SK-N-SH treated with all-trans-retinoic acid at 6 μM for 48 hours (cell line): ENCODE measurements at regions not wholly inside any gene's neighbourhood (a gene's known extent, or its start where the extent isn't known, plus 50 kb on each side); places are given as distances from the start of the nearest gene placed in this dataset.

Source experiments
- ATAC-seq: fragments of 200-7000 bp; cut with Tn5 transposase; 3 replicates; pipeline ENCODE4 v1.9.1; 2020; ENCODE audit warnings: mild to moderate bottlenecking, moderate library complexity
- ARNTL ChIP-seq: fragments of 450-650 bp; formaldehyde crosslinking; IDR thresholded peaks from 2 replicates; pipeline ENCODE4 v1.5.0; 2020; ENCODE audit warnings: low read depth, mild to moderate bottlenecking, moderate library complexity, borderline replicate concordance
- BACH2 ChIP-seq: fragments of 250-450 bp; sonication (Bioruptor Pico); IDR thresholded peaks from 2 replicates; pipeline ENCODE4 v1.9.0; 2021; ENCODE audit warnings: mild to moderate bottlenecking, borderline replicate concordance
- ESRRG ChIP-seq: fragments of 250-450 bp; sonication (Bioruptor Pico); IDR thresholded peaks from 2 replicates; pipeline ENCODE4 v1.6.1; 2021; ENCODE audit warnings: mild to moderate bottlenecking
- GLIS3 ChIP-seq: fragments of 250-450 bp; sonication (Bioruptor Pico); IDR thresholded peaks from 2 replicates; pipeline ENCODE4 v1.5.0; 2020; ENCODE audit warnings: mild to moderate bottlenecking, moderate library complexity
- ISL1 ChIP-seq: fragments of 250-450 bp; sonication (Bioruptor Pico); IDR thresholded peaks from 2 replicates; pipeline ENCODE4 v2.1.2; 2022; ENCODE audit warnings: mild to moderate bottlenecking, moderate library complexity
- OSR1 ChIP-seq: fragments of 250-450 bp; sonication (Bioruptor Pico); IDR thresholded peaks from 2 replicates; pipeline ENCODE4 v1.8.0; 2022; ENCODE audit warnings: moderate library complexity, mild to moderate bottlenecking, inconsistent platforms
- PPARA ChIP-seq: fragments of 250-450 bp; sonication (Bioruptor Pico); IDR thresholded peaks from 2 replicates; pipeline ENCODE4 v1.5.0; 2020; ENCODE audit warnings: mild to moderate bottlenecking, borderline replicate concordance
- RARB ChIP-seq: fragments of 250-450 bp; sonication (Bioruptor Pico); IDR thresholded peaks from 2 replicates; pipeline ENCODE4 v1.8.0; 2021; ENCODE audit warnings: mild to moderate bottlenecking, moderate library complexity
- SNAI2 ChIP-seq: fragments of 250-450 bp; sonication (Bioruptor Pico); IDR thresholded peaks from 2 replicates; pipeline ENCODE4 v1.5.0; 2020; ENCODE audit warnings: mild to moderate bottlenecking, moderate library complexity
- TCF4 ChIP-seq: fragments of 250-450 bp; sonication (Bioruptor Pico); IDR thresholded peaks from 2 replicates; pipeline ENCODE4 v1.8.0; 2021; ENCODE audit warnings: mild to moderate bottlenecking, moderate library complexity, borderline replicate concordance
- TOX ChIP-seq: fragments of 250-450 bp; sonication (Bioruptor Pico); IDR thresholded peaks from 2 replicates; pipeline ENCODE4 v1.8.0; 2021; ENCODE audit warnings: mild to moderate bottlenecking, moderate library complexity, borderline replicate concordance
- ZC3H10 ChIP-seq: fragments of 250-450 bp; sonication (Bioruptor Pico); IDR thresholded peaks from 2 replicates; pipeline ENCODE4 v1.5.1; 2021; ENCODE audit warnings: mild to moderate bottlenecking, moderate library complexity
- ZFP3 ChIP-seq: fragments of 250-450 bp; sonication (Bioruptor Pico); IDR thresholded peaks from 2 replicates; pipeline ENCODE4 v1.5.0; 2020; ENCODE audit warnings: mild to moderate bottlenecking, moderate library complexity
- ZFP30 ChIP-seq: fragments of 450-650 bp; formaldehyde crosslinking; IDR thresholded peaks from 2 replicates; pipeline ENCODE4 v1.5.0; 2022; ENCODE audit warnings: mild to moderate bottlenecking, moderate library complexity
- ZNF565 ChIP-seq: fragments of 450-650 bp; formaldehyde crosslinking; conservative IDR thresholded peaks from 2 replicates; pipeline ENCODE4 v1.5.0; 2020; ENCODE audit warnings: low read depth, mild to moderate bottlenecking, moderate library complexity
- ZNF70 ChIP-seq: fragments of 450-650 bp; formaldehyde crosslinking; IDR thresholded peaks from 2 replicates; pipeline ENCODE4 v1.5.0; 2020; ENCODE audit warnings: mild to moderate bottlenecking, moderate library complexity
- ZNF8 ChIP-seq: fragments of 450-650 bp; formaldehyde crosslinking; IDR thresholded peaks from 2 replicates; pipeline ENCODE4 v1.5.0; 2020; ENCODE audit warnings: mild to moderate bottlenecking, moderate library complexity
- TF ChIP-seq, protein P1 (sequence below): fragments of 250-450 bp; sonication (Bioruptor Pico); IDR thresholded peaks from 2 replicates; pipeline ENCODE4 v1.5.1; 2020; ENCODE audit warnings: low read depth, mild to moderate bottlenecking, moderate library complexity
- TF ChIP-seq, protein P2 (sequence below): fragments of 250-450 bp; sonication (Bioruptor Pico); IDR thresholded peaks from 2 replicates; pipeline ENCODE4 v1.8.0; 2021; ENCODE audit warnings: low read depth, mild to moderate bottlenecking, moderate library complexity, borderline replicate concordance
- TF ChIP-seq, protein P3 (sequence below): fragments of 250-450 bp; sonication (Bioruptor Pico); IDR thresholded peaks from 2 replicates; pipeline ENCODE4 v1.5.0; 2020; ENCODE audit warnings: mild to moderate bottlenecking, moderate library complexity

DNA sequence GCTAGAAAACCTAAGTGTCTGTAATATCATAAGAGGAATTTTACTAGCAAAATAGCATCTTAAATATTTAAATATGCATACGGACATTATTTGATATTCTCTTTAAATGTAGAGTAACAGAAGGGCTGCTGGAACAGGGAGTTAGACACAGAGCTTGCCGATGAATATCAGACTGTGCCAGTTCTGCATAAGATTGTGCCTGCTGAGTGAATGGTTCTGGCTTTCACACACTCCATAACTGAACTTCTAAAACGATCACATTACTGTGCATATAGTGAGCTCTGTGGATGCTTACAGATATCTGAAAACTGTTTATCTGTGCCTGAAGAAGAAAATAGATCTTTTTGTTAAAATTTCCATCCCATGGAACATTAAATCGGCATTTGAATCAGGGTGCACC, 867.4 kb upstream of the PCDH10 start:
- TF ChIP-seq ARNTL, result no peak
- no peak for TF ChIP-seq ISL1 (CRISPR knock-in tag)
- TF ChIP-seq ZNF70 (CRISPR knock-in tag), result no peak
- TF ChIP-seq, protein P1, sequence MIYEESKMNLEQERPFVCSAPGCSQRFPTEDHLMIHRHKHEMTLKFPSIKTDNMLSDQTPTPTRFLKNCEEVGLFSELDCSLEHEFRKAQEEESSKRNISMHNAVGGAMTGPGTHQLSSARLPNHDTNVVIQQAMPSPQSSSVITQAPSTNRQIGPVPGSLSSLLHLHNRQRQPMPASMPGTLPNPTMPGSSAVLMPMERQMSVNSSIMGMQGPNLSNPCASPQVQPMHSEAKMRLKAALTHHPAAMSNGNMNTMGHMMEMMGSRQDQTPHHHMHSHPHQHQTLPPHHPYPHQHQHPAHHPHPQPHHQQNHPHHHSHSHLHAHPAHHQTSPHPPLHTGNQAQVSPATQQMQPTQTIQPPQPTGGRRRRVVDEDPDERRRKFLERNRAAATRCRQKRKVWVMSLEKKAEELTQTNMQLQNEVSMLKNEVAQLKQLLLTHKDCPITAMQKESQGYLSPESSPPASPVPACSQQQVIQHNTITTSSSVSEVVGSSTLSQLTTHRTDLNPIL, result no peak
- TF ChIP-seq OSR1 (CRISPR knock-in tag), result no peak
- TF ChIP-seq TOX (CRISPR knock-in tag), result no peak
- no peak for TF ChIP-seq ZNF8 (CRISPR knock-in tag)
- ATAC-seq, result no peak

DNA sequence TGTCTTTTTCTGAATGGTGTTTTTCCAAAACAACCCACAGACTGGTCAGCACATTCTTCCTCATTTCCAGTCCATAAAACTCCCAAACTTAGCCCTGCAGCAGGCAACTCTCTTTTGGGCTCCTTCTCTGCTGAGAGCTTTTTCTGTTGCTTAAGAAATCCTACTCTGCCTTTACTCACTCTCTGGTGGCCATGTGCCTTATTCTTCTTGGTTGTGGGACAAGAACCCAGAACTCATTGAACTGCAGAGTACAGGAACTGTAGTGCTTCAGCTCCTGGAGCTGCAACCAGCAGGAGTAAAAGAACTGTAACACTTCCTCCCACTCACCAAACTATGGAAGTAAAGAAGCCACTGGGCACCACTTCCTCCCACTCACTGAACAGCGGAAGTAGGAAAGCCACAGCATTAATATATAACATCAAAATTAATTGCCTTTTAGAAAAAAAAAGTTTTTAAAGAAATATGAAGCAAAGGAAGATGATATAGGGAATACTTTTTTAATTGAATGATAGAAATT, 864.1 kb upstream of the PCDH10 start:
- no peak for ATAC-seq
- TF ChIP-seq BACH2 (CRISPR knock-in tag) (no peak), OSR1 (CRISPR knock-in tag) (no peak), RARB (no peak), PPARA (CRISPR knock-in tag) (no peak), ZFP3 (no peak), TCF4 (CRISPR knock-in tag) (no peak), SNAI2 (CRISPR knock-in tag) (no peak)
- TF ChIP-seq, protein P2, sequence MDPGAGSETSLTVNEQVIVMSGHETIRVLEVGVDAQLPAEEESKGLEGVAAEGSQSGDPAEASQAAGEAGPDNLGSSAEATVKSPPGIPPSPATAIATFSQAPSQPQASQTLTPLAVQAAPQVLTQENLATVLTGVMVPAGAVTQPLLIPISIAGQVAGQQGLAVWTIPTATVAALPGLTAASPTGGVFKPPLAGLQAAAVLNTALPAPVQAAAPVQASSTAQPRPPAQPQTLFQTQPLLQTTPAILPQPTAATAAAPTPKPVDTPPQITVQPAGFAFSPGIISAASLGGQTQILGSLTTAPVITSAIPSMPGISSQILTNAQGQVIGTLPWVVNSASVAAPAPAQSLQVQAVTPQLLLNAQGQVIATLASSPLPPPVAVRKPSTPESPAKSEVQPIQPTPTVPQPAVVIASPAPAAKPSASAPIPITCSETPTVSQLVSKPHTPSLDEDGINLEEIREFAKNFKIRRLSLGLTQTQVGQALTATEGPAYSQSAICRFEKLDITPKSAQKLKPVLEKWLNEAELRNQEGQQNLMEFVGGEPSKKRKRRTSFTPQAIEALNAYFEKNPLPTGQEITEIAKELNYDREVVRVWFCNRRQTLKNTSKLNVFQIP, result no peak
- TF ChIP-seq, protein P1, result no peak

DNA sequence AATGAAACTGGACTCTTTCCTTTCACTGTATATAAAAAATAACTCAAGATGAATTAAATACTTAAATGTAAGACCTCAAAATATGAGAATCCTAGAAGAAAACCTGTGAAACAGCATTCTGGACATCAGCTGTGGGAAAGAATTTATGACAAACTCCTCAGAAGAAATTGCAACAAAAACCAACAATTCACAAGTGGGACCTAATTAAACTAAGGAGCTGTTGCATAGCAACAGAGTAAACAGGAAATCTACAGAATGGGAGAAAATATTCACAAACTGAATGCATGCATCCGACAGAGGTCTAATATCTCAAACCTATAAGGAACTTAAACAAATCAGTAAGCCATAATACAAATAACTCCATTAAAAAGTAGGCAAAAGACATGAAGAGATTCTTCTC, 851.7 kb upstream of the PCDH10 start:
- no peak for TF ChIP-seq ZFP3
- TF ChIP-seq, protein P1, result no peak
- no peak for TF ChIP-seq ZNF8 (CRISPR knock-in tag)
- TF ChIP-seq ZNF565, result no peak
- TF ChIP-seq ZC3H10 (CRISPR knock-in tag), result no peak
- no peak for TF ChIP-seq GLIS3 (CRISPR knock-in tag)
- TF ChIP-seq PPARA (CRISPR knock-in tag), result no peak
- TF ChIP-seq, protein P2, result no peak
- no peak for TF ChIP-seq SNAI2 (CRISPR knock-in tag)
- TF ChIP-seq ARNTL, result no peak
- no peak for TF ChIP-seq ZNF70 (CRISPR knock-in tag)
- no peak for TF ChIP-seq ISL1 (CRISPR knock-in tag)
- TF ChIP-seq TOX (CRISPR knock-in tag), result no peak
- TF ChIP-seq TCF4 (CRISPR knock-in tag), result no peak
- ATAC-seq, result no peak

DNA sequence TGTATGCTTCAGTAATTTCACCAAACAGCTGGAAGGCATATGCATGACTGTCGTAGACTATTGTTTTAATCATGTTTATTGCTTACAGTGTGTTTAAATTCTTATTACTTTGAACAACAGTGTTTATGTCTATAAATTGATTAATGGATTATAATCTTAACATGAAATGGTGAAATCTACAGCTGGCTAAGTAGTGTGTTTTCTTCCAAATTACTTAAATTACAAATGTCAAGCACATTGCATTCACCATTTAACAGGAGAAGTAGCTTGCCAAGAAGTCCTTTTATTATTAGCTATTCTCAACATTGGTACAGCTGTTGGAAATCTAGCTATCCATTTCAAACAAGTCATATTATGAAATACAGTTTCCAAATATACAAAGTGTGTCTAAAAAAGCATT, 849.3 kb upstream of the PCDH10 start:
- ATAC-seq, result no peak
- TF ChIP-seq SNAI2 (CRISPR knock-in tag), result no peak
- TF ChIP-seq, protein P1, result no peak
- TF ChIP-seq ARNTL, result no peak
- no peak for TF ChIP-seq PPARA (CRISPR knock-in tag)
- TF ChIP-seq, protein P3, sequence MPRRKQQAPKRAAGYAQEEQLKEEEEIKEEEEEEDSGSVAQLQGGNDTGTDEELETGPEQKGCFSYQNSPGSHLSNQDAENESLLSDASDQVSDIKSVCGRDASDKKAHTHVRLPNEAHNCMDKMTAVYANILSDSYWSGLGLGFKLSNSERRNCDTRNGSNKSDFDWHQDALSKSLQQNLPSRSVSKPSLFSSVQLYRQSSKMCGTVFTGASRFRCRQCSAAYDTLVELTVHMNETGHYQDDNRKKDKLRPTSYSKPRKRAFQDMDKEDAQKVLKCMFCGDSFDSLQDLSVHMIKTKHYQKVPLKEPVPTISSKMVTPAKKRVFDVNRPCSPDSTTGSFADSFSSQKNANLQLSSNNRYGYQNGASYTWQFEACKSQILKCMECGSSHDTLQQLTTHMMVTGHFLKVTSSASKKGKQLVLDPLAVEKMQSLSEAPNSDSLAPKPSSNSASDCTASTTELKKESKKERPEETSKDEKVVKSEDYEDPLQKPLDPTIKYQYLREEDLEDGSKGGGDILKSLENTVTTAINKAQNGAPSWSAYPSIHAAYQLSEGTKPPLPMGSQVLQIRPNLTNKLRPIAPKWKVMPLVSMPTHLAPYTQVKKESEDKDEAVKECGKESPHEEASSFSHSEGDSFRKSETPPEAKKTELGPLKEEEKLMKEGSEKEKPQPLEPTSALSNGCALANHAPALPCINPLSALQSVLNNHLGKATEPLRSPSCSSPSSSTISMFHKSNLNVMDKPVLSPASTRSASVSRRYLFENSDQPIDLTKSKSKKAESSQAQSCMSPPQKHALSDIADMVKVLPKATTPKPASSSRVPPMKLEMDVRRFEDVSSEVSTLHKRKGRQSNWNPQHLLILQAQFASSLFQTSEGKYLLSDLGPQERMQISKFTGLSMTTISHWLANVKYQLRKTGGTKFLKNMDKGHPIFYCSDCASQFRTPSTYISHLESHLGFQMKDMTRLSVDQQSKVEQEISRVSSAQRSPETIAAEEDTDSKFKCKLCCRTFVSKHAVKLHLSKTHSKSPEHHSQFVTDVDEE (CRISPR knock-in tag), result no peak
- no peak for TF ChIP-seq ZNF70 (CRISPR knock-in tag)
- TF ChIP-seq OSR1 (CRISPR knock-in tag), result no peak
- TF ChIP-seq GLIS3 (CRISPR knock-in tag), result no peak
- TF ChIP-seq RARB, result no peak
- TF ChIP-seq ESRRG (CRISPR knock-in tag), result no peak
- TF ChIP-seq ZFP30 (CRISPR knock-in tag), result no peak
- TF ChIP-seq ZFP3, result no peak
